H1 (cell line): ENCODE measurements at regions not wholly inside any gene's neighbourhood (a gene's known extent, or its start where the extent isn't known, plus 50 kb on each side); places are given as distances from the start of the nearest gene placed in this dataset.

Experiments
- CTCF ChIA-PET: fragments of 300-600 bp; sonication (Branson Sonifier 250); formaldehyde crosslinking; loops from one replicate; lab custom pipeline; 2021; ENCODE audit not compliant: partially characterized antibody; lab: Charles Lee
- POLR2A ChIA-PET: fragments of 300-600 bp; sonication (Branson Sonifier 250); formaldehyde crosslinking; loops from one replicate; lab custom pipeline; 2021; ENCODE audit warnings: inconsistent platforms; ENCODE audit not compliant: partially characterized antibody; lab: Charles Lee
- DNase-seq, 2 experiments: peaks; one replicate each; pipeline versions ENCODE4 v3.0.0 to v3.0.0-alpha.2; 2010 to 2022; ENCODE audit warnings: low spot score in 2 of 2, low read depth in 1 of 2, mixed read lengths in 1 of 2
- FAIRE-seq: peaks from 2 replicates; lab custom pipeline; 2011; peaks lifted over from hg19 to GRCh38; lab: Jason Lieb, UNC
- H2AFZ ChIP-seq: 2 replicates; pipeline ENCODE4 v1.8.1; 2012; ENCODE audit warnings: low read length, inconsistent platforms
- H2AK5ac ChIP-seq: 2 replicates; pipeline ENCODE4 v1.6.1; 2013; ENCODE audit warnings: low read depth, low read length
- H2BK120ac ChIP-seq: replicated peaks from 2 replicates; pipeline ENCODE3; 2013; ENCODE audit warnings: low read depth, low read length, inconsistent platforms
- H2BK12ac ChIP-seq: 2 replicates; pipeline ENCODE4 v1.6.1; 2013; ENCODE audit warnings: low read depth, low read length
- H2BK15ac ChIP-seq: 2 replicates; pipeline ENCODE4 v1.6.1; 2013; ENCODE audit warnings: low read length
- H2BK20ac ChIP-seq: 2 replicates; pipeline ENCODE4 v1.6.1; 2013; ENCODE audit warnings: low read length
- H2BK5ac ChIP-seq: 2 replicates; pipeline ENCODE4 v1.6.1; 2013; ENCODE audit warnings: low read depth, low read length
- H3K14ac ChIP-seq: 2 replicates; pipeline ENCODE4 v1.6.1; 2013; ENCODE audit warnings: inconsistent platforms; ENCODE audit not compliant: insufficient read length
- H3K18ac ChIP-seq: 2 replicates; pipeline ENCODE4 v1.6.1; 2013; ENCODE audit warnings: low read length; ENCODE audit errors: extremely low read depth
- H3K23ac ChIP-seq: 2 replicates; pipeline ENCODE4 v1.6.1; 2013; ENCODE audit warnings: inconsistent platforms; ENCODE audit not compliant: insufficient read length
- H3K23me2 ChIP-seq: 2 replicates; pipeline ENCODE4 v1.6.1; 2013; ENCODE audit warnings: low read depth, low read length
- H3K27ac ChIP-seq: 2 replicates; pipeline ENCODE4 v1.6.1; 2011; ENCODE audit warnings: low read depth, low read length, inconsistent platforms
- H3K27me3 ChIP-seq, 4 experiments: replicated peaks in 1 of 4; 1 replicate in 1 of 4; 2 replicates in 3 of 4; pipeline versions ENCODE4 v1.6.1 to v1.8.1; 2011 to 2013; ENCODE audit warnings: low read length in 3 of 4, mild to moderate bottlenecking in 3 of 4, inconsistent platforms in 2 of 4, mixed read lengths in 2 of 4, moderate library complexity in 1 of 4; ENCODE audit not compliant: control insufficient read depth in 3 of 4, insufficient read depth in 3 of 4; ENCODE audit errors: extremely low read depth in 1 of 4
- H3K36me3 ChIP-seq, 4 experiments: 2 replicates each; pipeline versions ENCODE4 v1.6.1 to v1.8.1; 2011 to 2013; ENCODE audit warnings: mild to moderate bottlenecking in 4 of 4, low read length in 3 of 4, moderate library complexity in 2 of 4, control low read depth in 1 of 4, inconsistent platforms in 1 of 4; ENCODE audit not compliant: insufficient read depth in 4 of 4, control insufficient read depth in 2 of 4
- H3K4ac ChIP-seq: replicated peaks from 2 replicates; pipeline ENCODE3; 2013; ENCODE audit warnings: low read length, low read depth, mixed read lengths, inconsistent platforms; ENCODE audit not compliant: insufficient read length
- H3K4me1 ChIP-seq, 4 experiments: replicated peaks in 1 of 4; 1 replicate in 1 of 4; 2 replicates in 3 of 4; pipeline versions ENCODE4 v1.6.1 to v1.8.1; 2011 to 2013; ENCODE audit warnings: low read length in 3 of 4, inconsistent platforms in 2 of 4, mixed read lengths in 1 of 4; ENCODE audit not compliant: insufficient read depth in 4 of 4, control insufficient read depth in 3 of 4
- H3K4me2 ChIP-seq, 2 experiments: 2 replicates each; pipeline versions ENCODE4 v1.6.1 to v1.8.1; 2011 to 2013; ENCODE audit warnings: low read depth in 2 of 2, low read length in 2 of 2, control low read depth in 1 of 2, inconsistent platforms in 1 of 2, mild to moderate bottlenecking in 1 of 2; ENCODE audit not compliant: insufficient read depth in 1 of 2
- H3K4me3 ChIP-seq, 4 experiments: fragments of 200-600, 300-600 bp in 1 of 4; sonication (generic), shearing (Covaris generic), sonication (Bioruptor Twin) in 1 of 4; 2 replicates each; pipeline versions ENCODE4 v1.5.1 to v1.8.1; 2011 to 2016; ENCODE audit warnings: low read length in 4 of 4, low read depth in 3 of 4, control low read depth in 2 of 4, inconsistent platforms in 2 of 4, mild to moderate bottlenecking in 2 of 4, mixed read lengths in 1 of 4, moderate library complexity in 1 of 4; ENCODE audit not compliant: insufficient read depth in 2 of 4; ENCODE audit errors: extremely low read depth in 1 of 4
- H3K56ac ChIP-seq: replicated peaks from 2 replicates; pipeline ENCODE3; 2013; ENCODE audit warnings: low read depth, mild to moderate bottlenecking, mixed read lengths, low read length, inconsistent platforms; ENCODE audit not compliant: insufficient read length
- H3K79me1 ChIP-seq: 2 replicates; pipeline ENCODE4 v1.6.1; 2013; ENCODE audit warnings: low read depth, low read length, control low read depth
- H3K79me2 ChIP-seq, 2 experiments: 2 replicates each; pipeline versions ENCODE4 v1.6.1 to v1.8.1; 2012 to 2013; ENCODE audit warnings: low read length in 2 of 2, mild to moderate bottlenecking in 2 of 2, inconsistent platforms in 1 of 2; ENCODE audit not compliant: insufficient read depth in 2 of 2, control insufficient read depth in 1 of 2
- H3K9ac ChIP-seq, 4 experiments: replicated peaks in 1 of 4; 1 replicate in 1 of 4; 2 replicates in 3 of 4; pipeline versions ENCODE4 v1.6.1 to v1.8.1; 2011 to 2013; ENCODE audit warnings: low read depth in 3 of 4, low read length in 3 of 4, control low read depth in 2 of 4, mild to moderate bottlenecking in 2 of 4, moderate library complexity in 2 of 4, inconsistent platforms in 1 of 4; ENCODE audit errors: extremely low read depth in 1 of 4
- H3K9me3 ChIP-seq, 2 experiments: 2 replicates each; pipeline versions ENCODE4 v1.6.1 to v1.8.1; 2012 to 2013; ENCODE audit warnings: mild to moderate bottlenecking in 2 of 2, moderate library complexity in 2 of 2, control low read depth in 1 of 2, inconsistent platforms in 1 of 2, low read depth in 1 of 2, low read length in 1 of 2, mixed read lengths in 1 of 2; ENCODE audit not compliant: insufficient read depth in 2 of 2
- H4K20me1 ChIP-seq, 2 experiments: replicated peaks in 1 of 2; 2 replicates each; pipeline versions ENCODE3 to v1.8.1; 2011 to 2013; ENCODE audit warnings: inconsistent platforms in 2 of 2, low read length in 2 of 2, mild to moderate bottlenecking in 1 of 2; ENCODE audit not compliant: insufficient read depth in 2 of 2, control insufficient read depth in 1 of 2
- H4K5ac ChIP-seq: 2 replicates; pipeline ENCODE4 v1.6.1; 2013; ENCODE audit warnings: low read length, low read depth, mixed read lengths, inconsistent platforms; ENCODE audit not compliant: insufficient read length
- H4K8ac ChIP-seq: 2 replicates; pipeline ENCODE4 v1.8.0; 2013; ENCODE audit warnings: mild to moderate bottlenecking, moderate library complexity, low read length, inconsistent platforms; ENCODE audit not compliant: insufficient read depth; ENCODE audit errors: extremely low read depth
- H4K91ac ChIP-seq: replicated peaks from 2 replicates; pipeline ENCODE3; 2013; ENCODE audit warnings: low read length, mixed read lengths, inconsistent platforms; ENCODE audit not compliant: insufficient read length
- ASH2L ChIP-seq: fragments of 200-600, 300-600 bp; sonication (generic); IDR thresholded peaks from one replicate; pipeline ENCODE4 v1.7.1; 2017; ENCODE audit warnings: low read length
- BCL11A ChIP-seq, 2 experiments: IDR thresholded peaks; one replicate each; pipeline ENCODE4 v1.6.1; 2011; ENCODE audit warnings: low read depth in 2 of 2, low read length in 2 of 2, mild to moderate bottlenecking in 2 of 2
- BRCA1 ChIP-seq: IDR thresholded peaks from 2 replicates; pipeline ENCODE4 v1.6.1; 2012; ENCODE audit warnings: low read depth, low read length, improper control_type of control experiment
- CBX5 ChIP-seq: fragments of 300-800, 300-1000 bp; sonication (generic); IDR thresholded peaks from 2 replicates; pipeline ENCODE4 v1.7.1; 2016; ENCODE audit warnings: antibody characterized with exemption, low read length, low read depth
- CHD1 ChIP-seq: IDR thresholded peaks from 2 replicates; pipeline ENCODE4 v1.6.1; 2012; ENCODE audit warnings: low read depth, low read length, improper control_type of control experiment
- EP300 ChIP-seq, 2 experiments: IDR thresholded peaks; 1 replicate in 1 of 2; 2 replicates in 1 of 2; pipeline ENCODE4 v1.6.1; 2011 to 2012; ENCODE audit warnings: low read depth in 2 of 2, low read length in 2 of 2, mild to moderate bottlenecking in 2 of 2, borderline replicate concordance in 1 of 2, inconsistent platforms in 1 of 2, moderate library complexity in 1 of 2
- HDAC2 ChIP-seq, 2 experiments: fragments of 300-600 bp in 1 of 2; sonication (generic) in 1 of 2; IDR thresholded peaks; 2 replicates each; pipeline ENCODE4 v1.6.1; 2011 to 2012; ENCODE audit warnings: low read depth in 2 of 2, low read length in 2 of 2, mild to moderate bottlenecking in 2 of 2, moderate library complexity in 2 of 2, borderline replicate concordance in 1 of 2, inconsistent platforms in 1 of 2
- KDM1A ChIP-seq: fragments of 200-600, 300-600 bp; sonication (generic); IDR thresholded peaks from 2 replicates; pipeline ENCODE4 v1.7.1; 2016; ENCODE audit warnings: mild to moderate bottlenecking, low read length, borderline replicate concordance
- NANOG ChIP-seq: IDR thresholded peaks from 2 replicates; pipeline ENCODE4 v1.6.1; 2011; ENCODE audit warnings: low read length, low read depth, mild to moderate bottlenecking, inconsistent platforms; ENCODE audit not compliant: insufficient read depth, poor library complexity, severe bottlenecking
- RNF2 ChIP-seq: fragments of 200-900, 300-1000 bp; sonication (generic); IDR thresholded peaks from 2 replicates; pipeline ENCODE4 v1.7.1; 2016; ENCODE audit warnings: borderline replicate concordance, low read depth, mild to moderate bottlenecking, antibody characterized with exemption, low read length; ENCODE audit not compliant: poor library complexity, severe bottlenecking; ENCODE audit errors: missing control alignments
- SIN3A ChIP-seq, 2 experiments: IDR thresholded peaks in 1 of 2; conservative IDR thresholded peaks in 1 of 2; 2 replicates each; pipeline ENCODE4 v1.6.1; 2011 to 2012; ENCODE audit warnings: low read length in 2 of 2, improper control_type of control experiment in 1 of 2, low read depth in 1 of 2, mild to moderate bottlenecking in 1 of 2
- SIRT6 ChIP-seq: IDR thresholded peaks from one replicate; pipeline ENCODE4 v1.7.1; 2012; ENCODE audit warnings: low read length, inconsistent platforms
- TAF7 ChIP-seq: optimal IDR thresholded peaks from 2 replicates; pipeline ENCODE3; 2011; ENCODE audit warnings: low read depth, mild to moderate bottlenecking, inconsistent platforms, low read length, moderate library complexity, borderline replicate concordance
- TEAD4 ChIP-seq: IDR thresholded peaks from 2 replicates; pipeline ENCODE4 v1.6.1; 2012; ENCODE audit warnings: low read depth, low read length, inconsistent platforms, mixed read lengths
- WGBS, 2 experiments: shearing (Covaris generic) in 1 of 2; methylation state at CpG; one replicate each; pipeline versions ENCODE4 v1.1.6 to v1.1.7; 2013 to 2015; ENCODE audit warnings: low lambda C conversion rate in 2 of 2, mixed read lengths in 2 of 2, inconsistent platforms in 1 of 2, low coverage in 1 of 2, missing lambda C conversion rate in 1 of 2; ENCODE audit not compliant: insufficient replicate concordance in 2 of 2, insufficient coverage in 1 of 2, insufficient read length in 1 of 2; ENCODE audit errors: extremely low coverage in 1 of 2, missing lambda C conversion rate in 1 of 2; 5-methylcytosine and 5-hydroxymethylcytosine counted together

DNA sequence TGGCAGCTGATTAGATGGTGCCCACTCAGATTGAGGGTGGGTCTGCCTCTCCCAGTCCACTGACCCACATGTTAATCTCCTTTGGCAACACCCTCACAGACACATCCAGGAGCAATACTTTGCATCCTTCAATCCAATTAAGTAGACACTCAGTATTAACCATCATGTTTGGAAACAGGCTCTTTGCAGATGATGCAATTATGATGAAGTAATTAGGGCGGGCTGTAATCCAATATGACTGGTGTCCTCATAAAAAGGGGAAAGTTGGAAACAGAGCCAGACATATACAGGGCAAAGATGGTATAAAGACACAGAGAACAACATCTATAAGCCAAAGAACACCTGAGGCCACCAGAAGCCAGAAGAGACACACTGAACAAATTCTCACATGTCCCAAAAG lies 658.6 kb downstream of the CCSER2 start:
- H4K91ac ChIP-seq = no peak overlapping the region
- no peak overlapping the region for H3K23ac ChIP-seq
- H4K5ac ChIP-seq = no peak overlapping the region
- WGBS, 2 experiments = 93% methylated on average over 1 of the region's 1 CpG; no CpG with 5 or more reads in 1 of the 2 experiments
- H2BK5ac ChIP-seq = no peak overlapping the region
- no peak overlapping the region for H4K8ac ChIP-seq
- no peak overlapping the region for H2BK15ac ChIP-seq
- no peaks in the 10 kb centered on the region for H3K27me3 ChIP-seq
- no peaks in the 10 kb centered on the region for H4K20me1 ChIP-seq
- ChIA-PET POLR2A (no interaction called here), CTCF (interaction anchor here (0.8 kb wide), 1 partner anchor 40 kb away, joined by 3 read pairs; no protein-coding TSS in a partner anchor)
- no peak overlapping the region for H2BK20ac ChIP-seq
- no peak overlapping the region for H3K56ac ChIP-seq
- H3K9ac ChIP-seq = no peak overlapping the region
- H3K4me3 ChIP-seq = no peak overlapping the region
- H3K36me3 ChIP-seq = no peaks in the 10 kb centered on the region
- H3K14ac ChIP-seq = no peak overlapping the region
- no peak overlapping the region for H2BK12ac ChIP-seq
- no peak overlapping the region for H3K4me2 ChIP-seq
- no peak overlapping the region for H3K18ac ChIP-seq
- no peaks in the 10 kb centered on the region for H3K23me2 ChIP-seq
- H3K79me1 ChIP-seq = no peaks in the 10 kb centered on the region
- H2BK120ac ChIP-seq = no peak overlapping the region
- H3K4me1 ChIP-seq = peaks cover 0 to 7% (median 0%) of the 10 kb centered on the region in 4 experiments; a peak in 2 of 7 replicates
- DNase-seq (no peak), FAIRE-seq (no peak)
- H2AK5ac ChIP-seq = no peak overlapping the region
- H3K27ac ChIP-seq = no peak overlapping the region
- H3K4ac ChIP-seq = no peak overlapping the region
- no peaks in the 10 kb centered on the region for H3K9me3 ChIP-seq
- H2AFZ ChIP-seq = no peak overlapping the region
- no peaks in the 10 kb centered on the region for H3K79me2 ChIP-seq
- TF ChIP-seq EP300 (IDR thresholded peaks at IDR 0.05; ENCODE audit: borderline replicate concordance in 1 of 2, low read depth in 2 of 2, low read length in 2 of 2) (no peak), SIN3A (conservative IDR thresholded peaks at IDR 0.05 in 1 of 2, IDR thresholded peaks at IDR 0.05 in 1 of 2; ENCODE audit: low read depth in 1 of 2, low read length in 2 of 2) (no peak), BRCA1 (no peak), SIRT6 (no peak), KDM1A (no peak), TAF7 (no peak), BCL11A (IDR thresholded peaks at IDR 0.05; ENCODE audit: low read depth in 2 of 2, low read length in 2 of 2) (no peak), NANOG (no peak), HDAC2 (IDR thresholded peaks at IDR 0.05; ENCODE audit: borderline replicate concordance in 1 of 2, low read depth in 2 of 2, low read length in 2 of 2) (no peak), ASH2L (no peak), CHD1 (no peak), RNF2 (no peak), CBX5 (no peak), TEAD4 (no peak)
